ENCODE measurements at regions not wholly inside any gene's neighbourhood (a gene's known extent, or its start where the extent isn't known, plus 50 kb on each side); places are given as distances from the start of the nearest gene placed in this dataset.

DNA sequence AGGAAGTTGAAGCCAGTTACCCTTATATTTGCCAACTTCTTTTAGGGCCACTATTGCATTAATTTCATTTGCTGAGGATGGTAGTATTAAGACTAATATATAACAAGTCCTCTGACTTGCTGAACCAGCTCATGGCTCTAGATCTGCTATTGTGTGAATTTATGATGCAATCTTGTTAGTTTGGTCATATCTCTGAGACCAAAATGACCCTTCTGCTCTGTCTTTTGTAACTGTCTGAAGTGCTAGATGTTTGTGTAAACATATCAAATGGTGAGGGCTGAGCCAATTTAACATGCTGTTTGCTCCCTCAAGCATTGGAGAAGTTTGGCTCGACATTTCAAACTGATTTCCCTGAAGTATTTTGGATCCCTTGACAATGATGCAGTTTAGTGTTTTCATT, 106.9 kb upstream of the PTGFR start:
- DNase-seq (ENCODE audit: low read depth) = no peak
- in situ Hi-C loops (cut with HindIII; ENCODE audit: low pct_unique_long_range_greater_than_20kb, low sequenced_read_pairs) = no loop called here

DNA sequence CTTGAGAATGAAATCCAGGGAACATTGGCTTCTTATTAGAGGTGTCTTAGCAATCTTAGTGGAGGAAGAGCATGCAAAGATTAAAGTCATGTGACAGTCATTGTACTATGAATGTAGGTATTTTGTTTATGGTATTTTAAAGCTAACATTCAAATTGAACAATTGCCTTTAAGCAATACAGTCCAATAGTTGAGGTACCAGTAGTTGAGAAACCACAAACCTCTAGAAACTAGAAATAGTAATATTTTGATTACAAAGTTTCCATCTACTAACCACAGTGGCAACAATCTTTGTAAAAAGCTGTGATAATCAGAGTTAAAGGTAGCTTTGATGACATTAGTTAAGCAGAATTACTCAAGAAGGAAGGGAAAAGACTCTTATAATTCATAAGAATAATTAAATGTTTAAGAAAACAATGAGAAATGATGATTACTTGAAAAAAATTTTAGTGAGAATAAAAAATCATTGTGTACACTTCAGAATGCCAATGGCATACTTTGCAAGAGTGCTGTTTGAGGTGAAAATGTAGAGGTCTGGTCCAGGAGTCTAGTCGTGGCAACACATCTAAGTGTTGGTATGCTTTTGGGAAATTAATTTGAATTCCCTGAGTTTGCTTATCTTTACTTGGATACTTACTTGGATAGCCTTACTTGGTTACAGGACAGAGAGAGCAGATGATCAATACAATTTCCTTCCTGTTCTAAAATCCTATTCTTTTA, 104.9 kb upstream of the PTGFR start:
- no peak for DNase-seq (ENCODE audit: low read depth)
- in situ Hi-C loops (cut with HindIII; ENCODE audit: low pct_unique_long_range_greater_than_20kb, low sequenced_read_pairs) = no loop called here

DNA sequence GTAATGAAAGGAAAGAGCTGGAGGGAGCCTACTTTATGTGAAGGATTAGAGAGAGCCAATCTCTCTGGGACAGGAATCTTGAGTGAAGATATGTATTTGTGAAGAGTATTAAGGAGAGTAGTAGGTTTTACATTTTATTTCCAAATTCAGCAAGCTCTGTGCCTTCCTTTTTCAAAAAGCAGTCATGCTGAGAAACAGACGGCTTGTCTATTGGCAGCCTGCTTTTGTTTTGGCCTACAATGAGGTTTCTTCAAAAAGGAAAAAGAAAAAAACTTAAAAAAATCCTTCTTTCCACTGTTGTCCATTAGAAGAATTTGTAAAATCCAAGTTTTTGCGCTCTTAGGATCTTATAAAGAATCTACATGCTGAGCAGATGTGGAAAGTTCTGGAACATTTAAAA, 103.6 kb upstream of the PTGFR start:
- no peak for DNase-seq (ENCODE audit: low read depth)
- in situ Hi-C loops (cut with HindIII; ENCODE audit: low pct_unique_long_range_greater_than_20kb, low sequenced_read_pairs) = no loop called here

DNA sequence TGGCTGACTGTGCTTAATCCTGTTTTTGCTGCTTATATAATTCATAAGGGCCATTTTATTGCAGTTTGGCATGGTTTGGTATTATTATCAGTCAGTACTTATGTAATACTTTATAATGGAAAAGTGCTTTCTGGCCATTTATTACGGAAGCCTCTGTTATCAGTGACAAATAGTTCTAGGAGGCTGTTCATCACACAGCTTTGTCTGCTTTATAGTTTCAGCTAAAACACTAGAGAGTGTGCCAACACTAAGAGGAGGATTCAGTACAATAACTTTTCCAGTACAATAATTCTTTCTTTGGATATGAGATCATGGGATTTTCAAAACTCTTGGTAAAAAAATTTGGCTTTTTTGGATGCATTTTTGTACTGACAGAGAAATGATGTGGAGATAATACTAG, 102.9 kb upstream of the PTGFR start:
- DNase-seq (ENCODE audit: low read depth) = no peak
- in situ Hi-C loops (cut with HindIII; ENCODE audit: low pct_unique_long_range_greater_than_20kb, low sequenced_read_pairs) = no loop called here

DNA sequence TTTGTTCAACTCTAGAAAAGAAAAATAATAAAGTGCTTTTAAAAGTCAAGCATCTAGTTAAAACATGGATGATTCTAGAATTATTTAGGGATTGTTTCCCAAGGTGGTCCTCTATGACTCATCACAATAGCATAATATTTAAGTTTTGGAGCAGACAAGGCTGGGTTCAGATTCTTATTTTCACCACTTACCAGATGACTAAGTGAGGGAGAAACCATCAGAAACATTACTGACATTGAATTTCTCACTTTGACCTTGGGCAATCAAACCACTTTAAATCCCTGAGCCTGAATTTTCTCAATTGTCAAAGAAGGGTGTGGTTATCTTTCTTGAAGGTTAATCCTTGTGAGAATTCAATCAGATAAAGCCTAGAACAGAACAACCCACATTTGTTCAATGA, 102.5 kb upstream of the PTGFR start:
- in situ Hi-C loops (cut with HindIII; ENCODE audit: low pct_unique_long_range_greater_than_20kb, low sequenced_read_pairs) = no loop called here
- no peak for DNase-seq (ENCODE audit: low read depth)

DNA sequence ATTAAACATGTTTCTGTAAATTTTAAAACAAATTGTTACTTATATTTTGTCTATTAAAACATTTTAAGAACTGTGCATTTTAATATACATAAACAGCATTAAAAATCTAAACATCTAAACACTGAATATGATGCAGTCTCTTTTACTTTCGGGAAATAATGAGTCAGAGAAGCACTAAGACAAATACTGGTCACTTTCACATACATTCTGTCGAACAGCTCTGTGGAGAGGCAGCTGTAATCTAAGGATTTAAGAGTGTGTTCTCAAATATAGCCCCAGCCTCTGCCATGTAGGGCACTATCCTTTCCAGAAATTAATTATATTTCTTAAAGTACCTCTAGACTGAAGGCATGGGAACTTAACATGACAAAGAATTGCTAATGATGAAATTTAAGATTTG, 89.6 kb upstream of the PTGFR start:
- in situ Hi-C loops (cut with HindIII; ENCODE audit: low pct_unique_long_range_greater_than_20kb, low sequenced_read_pairs) = no loop called here
- no peak for DNase-seq (ENCODE audit: low read depth)

DNA sequence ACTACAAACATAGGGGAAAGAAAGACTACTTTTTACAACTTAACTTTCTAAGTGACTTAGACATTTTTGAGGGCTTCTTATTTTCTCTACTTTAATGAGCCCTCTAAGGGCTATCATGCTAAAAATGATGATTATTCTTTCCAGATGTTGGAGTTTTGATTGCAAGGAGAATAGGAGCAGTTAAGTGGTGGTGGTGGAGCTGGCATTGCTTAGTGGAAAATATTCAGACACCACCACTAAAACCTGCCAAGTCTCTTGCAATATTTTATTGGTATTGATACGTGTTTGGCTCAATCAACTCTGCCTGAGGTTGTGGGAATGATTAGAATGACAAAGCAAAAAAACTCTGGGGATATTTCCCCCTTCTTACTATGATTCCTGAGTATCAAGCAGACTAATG, 82.6 kb upstream of the PTGFR start:
- in situ Hi-C loops (cut with HindIII; ENCODE audit: low pct_unique_long_range_greater_than_20kb, low sequenced_read_pairs) = no loop called here
- DNase-seq (ENCODE audit: low read depth) = no peak

- DNase-seq (ENCODE audit: low read depth) = no peak
- in situ Hi-C loops (cut with HindIII; ENCODE audit: low pct_unique_long_range_greater_than_20kb, low sequenced_read_pairs) = no loop called here
Observed at GRCh38 chr1:78408810-78409209, 82.0 kb upstream of the PTGFR start.

- DNase-seq (ENCODE audit: low read depth) = no peak
- in situ Hi-C loops (cut with HindIII; ENCODE audit: low pct_unique_long_range_greater_than_20kb, low sequenced_read_pairs) = no loop called here
Observed at GRCh38 chr1:78410643-78411042, 80.1 kb upstream of the PTGFR start.

GRCh38 chr1:78411707-78412106, 79.1 kb upstream of the PTGFR start:
- DNase-seq (ENCODE audit: low read depth) = no peak
- in situ Hi-C loops (cut with HindIII; ENCODE audit: low pct_unique_long_range_greater_than_20kb, low sequenced_read_pairs) = no loop called here

- in situ Hi-C loops (cut with HindIII; ENCODE audit: low pct_unique_long_range_greater_than_20kb, low sequenced_read_pairs) = no loop called here
- DNase-seq (ENCODE audit: low read depth) = no peak
Observed at GRCh38 chr1:78415165-78415564, 75.6 kb upstream of the PTGFR start.

DNA sequence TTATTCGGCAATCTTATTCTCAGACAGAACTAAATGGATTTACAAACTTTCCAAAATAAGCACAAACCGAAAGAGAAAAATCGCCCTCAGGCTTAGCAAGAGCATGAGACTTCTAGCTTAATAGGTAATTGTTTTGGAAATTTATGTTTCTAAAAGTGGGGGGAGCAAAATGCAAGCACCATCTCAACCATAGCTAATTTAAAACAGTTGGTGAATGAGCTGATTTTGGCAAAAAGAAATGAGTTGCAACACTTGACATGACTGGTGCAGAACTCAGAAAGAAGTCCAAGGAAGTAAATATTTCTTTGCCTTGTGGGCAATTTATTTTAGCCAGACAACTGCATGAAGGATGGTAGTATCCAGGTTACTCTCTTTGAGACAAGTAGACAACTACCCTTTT, 71.5 kb upstream of the PTGFR start:
- DNase-seq (ENCODE audit: low read depth) = no peak
- in situ Hi-C loops (cut with HindIII; ENCODE audit: low pct_unique_long_range_greater_than_20kb, low sequenced_read_pairs) = no loop called here

GRCh38 chr1:78420181-78420580, 70.6 kb upstream of the PTGFR start:
- in situ Hi-C loops (cut with HindIII; ENCODE audit: low pct_unique_long_range_greater_than_20kb, low sequenced_read_pairs) = no loop called here
- DNase-seq (ENCODE audit: low read depth) = no peak

GRCh38 chr1:78420688-78421087, 70.1 kb upstream of the PTGFR start:
- no peak for DNase-seq (ENCODE audit: low read depth)
- in situ Hi-C loops (cut with HindIII; ENCODE audit: low pct_unique_long_range_greater_than_20kb, low sequenced_read_pairs) = no loop called here

GRCh38 chr1:78424720-78425119, 66.1 kb upstream of the PTGFR start:
- no peak for DNase-seq (ENCODE audit: low read depth)
- in situ Hi-C loops (cut with HindIII; ENCODE audit: low pct_unique_long_range_greater_than_20kb, low sequenced_read_pairs) = no loop called here

- in situ Hi-C loops (cut with HindIII; ENCODE audit: low pct_unique_long_range_greater_than_20kb, low sequenced_read_pairs) = no loop called here
- DNase-seq (ENCODE audit: low read depth) = no peak
Observed at GRCh38 chr1:78426408-78426807, 64.4 kb upstream of the PTGFR start.

- in situ Hi-C loops (cut with HindIII; ENCODE audit: low pct_unique_long_range_greater_than_20kb, low sequenced_read_pairs) = no loop called here
- DNase-seq (ENCODE audit: low read depth) = no peak
Observed at GRCh38 chr1:78427506-78427905, 63.3 kb upstream of the PTGFR start.

- no peak for DNase-seq (ENCODE audit: low read depth)
- in situ Hi-C loops (cut with HindIII; ENCODE audit: low pct_unique_long_range_greater_than_20kb, low sequenced_read_pairs) = no loop called here
Observed at GRCh38 chr1:78432016-78432415, 58.8 kb upstream of the PTGFR start.

GRCh38 chr1:78434351-78434750, 56.4 kb upstream of the PTGFR start:
- no peak for DNase-seq (ENCODE audit: low read depth)
- in situ Hi-C loops (cut with HindIII; ENCODE audit: low pct_unique_long_range_greater_than_20kb, low sequenced_read_pairs) = no loop called here

GRCh38 chr1:78436961-78437360, 53.8 kb upstream of the PTGFR start:
- no peak for DNase-seq (ENCODE audit: low read depth)
- in situ Hi-C loops (cut with HindIII; ENCODE audit: low pct_unique_long_range_greater_than_20kb, low sequenced_read_pairs) = no loop called here

- no peak for DNase-seq (ENCODE audit: low read depth)
- in situ Hi-C loops (cut with HindIII; ENCODE audit: low pct_unique_long_range_greater_than_20kb, low sequenced_read_pairs) = no loop called here
Observed at GRCh38 chr1:78437396-78437795, 53.4 kb upstream of the PTGFR start.

Measured in Caki2 (cell line).